ENCODE measurements at regions not wholly inside any gene's neighbourhood (a gene's known extent, or its start where the extent isn't known, plus 50 kb on each side); places are given as distances from the start of the nearest gene placed in this dataset.
"Not testable (repeated sequence)": the region's sequence is repeated elsewhere in the genome, so short reads cannot be mapped to it uniquely, and the experiment has no call there.

DNA sequence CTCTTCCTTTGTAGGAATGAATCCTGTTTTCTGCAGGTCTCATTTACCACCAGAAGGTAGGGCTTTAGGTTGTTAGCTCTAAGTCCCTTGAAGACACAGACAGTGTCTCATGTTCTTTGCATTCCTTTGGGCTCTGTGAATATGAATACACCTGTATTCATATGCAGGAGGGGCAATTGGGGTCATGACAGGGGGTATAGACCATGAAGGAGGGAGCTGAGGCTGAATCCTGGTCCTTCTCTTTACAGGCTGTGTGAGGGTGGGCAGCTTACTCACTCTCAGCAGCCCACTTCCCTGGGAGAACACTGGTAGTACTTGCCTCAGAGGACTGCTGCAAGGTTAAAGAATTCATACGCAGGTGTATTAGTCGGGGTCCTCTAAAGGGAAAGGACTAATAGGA lies 267.2 kb upstream of the MGMT start:
- DNase-seq: no peak

- no peak for DNase-seq
Observed at GRCh38 chr10:129203819-129204218, 263.2 kb upstream of the MGMT start.

DNA sequence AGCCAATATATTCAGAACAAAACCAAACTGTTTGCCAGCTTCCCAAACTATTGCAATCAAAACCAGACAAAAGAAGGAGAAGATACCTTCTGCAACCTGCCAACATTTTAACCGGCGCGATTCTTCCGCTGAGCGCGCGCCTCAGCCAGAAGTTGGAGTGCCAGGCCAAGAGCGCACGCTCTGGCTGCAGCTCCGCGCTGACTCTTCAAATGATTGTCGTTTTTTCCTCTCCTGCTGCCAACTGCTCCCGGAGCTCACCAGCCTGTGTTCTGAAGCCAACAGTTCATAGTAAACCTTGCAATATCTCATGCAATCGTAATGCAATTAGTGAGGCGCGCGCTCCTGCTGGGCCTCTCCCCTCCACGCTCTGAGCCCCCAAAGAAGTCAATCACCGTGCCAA lies 259.7 kb upstream of the MGMT start:
- DNase-seq: no peak

GRCh38 chr10:129210876-129211275 lies 256.2 kb upstream of the MGMT start:
- no peak for DNase-seq

DNA sequence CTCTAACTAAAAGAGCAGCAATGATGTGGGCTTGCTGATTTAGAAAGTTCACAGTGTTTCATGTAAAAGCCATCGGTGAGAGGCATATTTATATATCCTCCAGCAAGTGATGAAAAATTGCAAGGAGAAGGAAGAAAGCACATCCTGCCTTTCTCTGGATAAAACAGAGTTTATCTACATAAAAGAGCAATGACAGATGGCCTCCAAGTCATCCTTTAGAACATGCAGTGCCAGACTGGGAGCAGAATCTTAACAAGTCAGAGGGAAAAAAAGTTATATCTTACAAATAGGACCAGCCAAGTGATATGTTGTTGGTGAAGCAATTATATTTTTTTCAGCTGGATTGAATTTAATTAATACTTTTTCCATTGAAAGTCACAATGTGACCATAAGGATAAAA lies 253.8 kb upstream of the MGMT start:
- DNase-seq: no peak

GRCh38 chr10:129213996-129214395 lies 253.0 kb upstream of the MGMT start:
- not testable (repeated sequence) for DNase-seq

GRCh38 chr10:129219364-129219763 lies 247.7 kb upstream of the MGMT start:
- DNase-seq: no peak

DNA sequence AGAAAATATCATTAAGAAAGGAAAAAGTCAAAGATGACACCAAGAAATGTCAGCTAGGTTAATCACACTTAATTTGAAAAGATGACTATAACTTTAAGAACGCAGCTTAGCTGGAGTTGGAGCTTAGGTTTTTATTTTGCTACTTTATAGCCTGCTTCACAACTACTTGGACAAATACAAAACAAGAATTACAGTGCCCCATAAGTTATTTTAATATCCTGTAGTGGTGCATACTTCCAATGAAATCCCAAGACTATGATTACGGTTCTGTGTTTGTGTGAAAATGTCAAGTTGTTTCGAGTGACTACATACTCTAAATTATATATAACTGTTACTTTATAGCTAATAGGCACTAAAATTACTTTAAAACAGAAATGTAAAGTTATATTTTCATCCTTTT lies 244.6 kb upstream of the MGMT start:
- no peak for DNase-seq

DNA sequence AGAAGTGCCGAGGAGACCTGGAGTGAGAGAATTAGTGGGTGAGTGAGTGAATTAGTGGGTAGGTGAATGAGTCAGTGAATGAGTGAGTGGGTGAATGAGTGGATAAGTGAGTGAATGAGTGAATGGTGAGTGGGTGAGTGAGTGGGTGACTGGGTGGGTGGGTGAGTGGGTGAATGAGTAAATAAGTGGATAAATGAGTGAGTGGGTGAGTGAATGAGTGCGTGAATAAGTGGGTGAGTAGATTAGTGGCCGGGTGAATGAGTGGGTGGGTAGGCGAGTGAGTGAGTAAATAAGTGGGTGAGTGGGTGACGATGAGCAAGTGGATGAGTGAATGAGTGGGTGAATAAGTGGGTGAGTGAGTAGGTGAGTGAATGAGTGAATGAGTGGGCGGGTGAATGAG lies 243.7 kb upstream of the MGMT start:
- DNase-seq: no peak

DNA sequence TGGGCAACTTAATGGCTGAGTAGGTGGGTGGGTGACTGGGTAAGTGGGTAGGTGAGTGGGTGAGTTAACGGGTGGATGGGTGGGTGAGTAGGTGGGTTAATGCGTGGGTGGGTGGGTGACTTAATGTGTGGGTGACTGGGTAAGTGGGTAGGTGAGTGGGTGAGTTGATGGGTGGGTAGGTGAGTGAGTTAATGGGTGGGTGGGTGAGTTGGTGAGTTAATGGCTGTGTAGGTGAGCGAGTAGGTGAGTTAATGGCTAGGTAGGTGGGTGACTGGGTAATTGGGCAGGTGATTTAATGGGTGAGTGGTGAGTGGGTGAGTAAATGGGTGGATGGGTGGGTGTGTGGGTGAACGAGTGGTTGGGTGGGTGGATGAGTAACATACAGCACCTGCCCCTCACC lies 243.0 kb upstream of the MGMT start:
- DNase-seq: no peak

DNA sequence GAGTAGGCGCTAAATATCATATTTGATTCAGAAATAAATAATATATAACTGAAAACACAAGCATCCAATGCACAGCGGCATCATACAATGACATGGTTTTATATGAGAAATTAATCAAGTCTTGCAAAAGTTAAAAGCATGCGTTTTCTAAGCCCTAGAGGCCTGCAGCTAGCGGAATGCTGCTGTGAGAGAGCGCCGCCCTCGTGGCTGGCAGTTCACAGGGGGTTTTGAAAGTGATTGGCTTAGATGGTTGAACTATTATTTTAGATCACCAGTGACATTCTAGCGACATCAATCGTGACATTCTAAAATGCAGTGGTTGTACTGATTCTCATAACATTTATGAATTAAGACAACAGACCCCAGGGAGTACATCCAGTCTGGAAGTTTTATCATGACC lies 235.2 kb upstream of the MGMT start:
- no peak for DNase-seq

- no peak for DNase-seq
Observed at GRCh38 chr10:129233351-129234148, 233.5 kb upstream of the MGMT start.

- no peak for DNase-seq
Observed at GRCh38 chr10:129236274-129236691, 230.8 kb upstream of the MGMT start.

- no peak for DNase-seq
Observed at GRCh38 chr10:129241461-129241860, 225.6 kb upstream of the MGMT start.

GRCh38 chr10:129244298-129244697 lies 222.7 kb upstream of the MGMT start:
- DNase-seq: no peak

- DNase-seq: no peak
Observed at GRCh38 chr10:129244757-129245156, 222.3 kb upstream of the MGMT start.

GRCh38 chr10:129253161-129253864 lies 213.7 kb upstream of the MGMT start:
- DNase-seq: no peak

- no peak for DNase-seq
Observed at GRCh38 chr10:129253865-129254179, 213.2 kb upstream of the MGMT start.

DNA sequence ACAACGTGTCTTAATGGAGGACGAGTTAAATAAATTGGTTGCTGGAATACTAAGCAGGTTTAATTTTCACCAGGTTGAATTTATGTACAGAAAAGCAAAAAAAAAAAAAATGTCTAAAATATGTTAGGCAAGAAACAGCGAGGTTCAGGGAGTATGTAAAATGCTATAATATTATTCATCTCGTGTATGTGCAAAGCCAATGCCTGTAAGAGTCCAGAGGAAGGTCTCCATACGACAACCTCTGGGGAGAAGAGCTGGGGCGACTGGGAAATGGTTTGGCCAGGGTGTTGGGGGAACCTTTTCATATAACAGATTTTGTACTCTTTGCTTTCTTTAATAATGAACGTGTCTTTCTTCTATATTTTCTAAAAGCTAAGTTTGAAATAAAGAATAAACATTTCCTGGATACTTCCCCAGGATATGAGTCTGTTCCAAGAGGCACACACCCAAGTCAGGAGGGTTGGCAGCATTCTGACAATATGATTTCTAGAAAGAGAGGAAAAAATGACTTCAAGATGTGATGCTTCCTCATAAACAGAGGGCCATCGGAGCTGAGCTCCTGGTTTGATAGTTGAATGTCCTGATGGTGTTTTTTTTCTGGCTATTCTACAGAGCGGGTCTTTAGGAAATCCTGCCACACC lies 208.6 kb upstream of the MGMT start:
- no peak for DNase-seq

GRCh38 chr10:129259128-129259815 lies 207.8 kb upstream of the MGMT start:
- no peak for DNase-seq

- no peak for DNase-seq
Observed at GRCh38 chr10:129272176-129272575, 194.9 kb upstream of the MGMT start.

- no peak for DNase-seq
Observed at GRCh38 chr10:129272866-129273650, 194.0 kb upstream of the MGMT start.

- no peak for DNase-seq
Observed at GRCh38 chr10:129273860-129274259, 193.2 kb upstream of the MGMT start.
